ENCODE measurements at regions not wholly inside any gene's neighbourhood (a gene's known extent, or its start where the extent isn't known, plus 50 kb on each side); places are given as distances from the start of the nearest gene placed in this dataset.

GRCh38 chr5:133895979-133896845 lies 72.2 kb downstream of the C5orf15 start:
- Histone ChIP-seq H2AFZ (ENCODE audit: low read depth, low read length) (no peak overlapping the region), H3K27me3 (ENCODE audit: insufficient read depth, low read depth, low read length) (no peaks in the 10 kb centered on the region), H3K9me3 (ENCODE audit: low read length) (no peaks in the 10 kb centered on the region), H3K4me3 (ENCODE audit: low read length) (no peak overlapping the region), H3K9ac (ENCODE audit: low read length) (no peak overlapping the region), H3K79me2 (replicated peaks; ENCODE audit: insufficient read depth, low read length) (no peaks in the 10 kb centered on the region), H3F3A (ENCODE audit: insufficient read depth, low read length, poor library complexity, severe bottlenecking) (no peaks in the 10 kb centered on the region), H4K20me1 (ENCODE audit: insufficient read depth) (no peaks in the 10 kb centered on the region), H3K9me2 (ENCODE audit: insufficient read depth, low read length) (no peaks in the 10 kb centered on the region), H3K4me2 (ENCODE audit: low read length) (no peak overlapping the region), H3K36me3 (ENCODE audit: insufficient read depth, low read length) (no peaks in the 10 kb centered on the region), H3K27ac (ENCODE audit: low read length) (no peak overlapping the region)
- TF ChIP-seq, protein P1, sequence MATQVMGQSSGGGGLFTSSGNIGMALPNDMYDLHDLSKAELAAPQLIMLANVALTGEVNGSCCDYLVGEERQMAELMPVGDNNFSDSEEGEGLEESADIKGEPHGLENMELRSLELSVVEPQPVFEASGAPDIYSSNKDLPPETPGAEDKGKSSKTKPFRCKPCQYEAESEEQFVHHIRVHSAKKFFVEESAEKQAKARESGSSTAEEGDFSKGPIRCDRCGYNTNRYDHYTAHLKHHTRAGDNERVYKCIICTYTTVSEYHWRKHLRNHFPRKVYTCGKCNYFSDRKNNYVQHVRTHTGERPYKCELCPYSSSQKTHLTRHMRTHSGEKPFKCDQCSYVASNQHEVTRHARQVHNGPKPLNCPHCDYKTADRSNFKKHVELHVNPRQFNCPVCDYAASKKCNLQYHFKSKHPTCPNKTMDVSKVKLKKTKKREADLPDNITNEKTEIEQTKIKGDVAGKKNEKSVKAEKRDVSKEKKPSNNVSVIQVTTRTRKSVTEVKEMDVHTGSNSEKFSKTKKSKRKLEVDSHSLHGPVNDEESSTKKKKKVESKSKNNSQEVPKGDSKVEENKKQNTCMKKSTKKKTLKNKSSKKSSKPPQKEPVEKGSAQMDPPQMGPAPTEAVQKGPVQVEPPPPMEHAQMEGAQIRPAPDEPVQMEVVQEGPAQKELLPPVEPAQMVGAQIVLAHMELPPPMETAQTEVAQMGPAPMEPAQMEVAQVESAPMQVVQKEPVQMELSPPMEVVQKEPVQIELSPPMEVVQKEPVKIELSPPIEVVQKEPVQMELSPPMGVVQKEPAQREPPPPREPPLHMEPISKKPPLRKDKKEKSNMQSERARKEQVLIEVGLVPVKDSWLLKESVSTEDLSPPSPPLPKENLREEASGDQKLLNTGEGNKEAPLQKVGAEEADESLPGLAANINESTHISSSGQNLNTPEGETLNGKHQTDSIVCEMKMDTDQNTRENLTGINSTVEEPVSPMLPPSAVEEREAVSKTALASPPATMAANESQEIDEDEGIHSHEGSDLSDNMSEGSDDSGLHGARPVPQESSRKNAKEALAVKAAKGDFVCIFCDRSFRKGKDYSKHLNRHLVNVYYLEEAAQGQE (IDR thresholded peaks at IDR 0.05; ENCODE audit: borderline replicate concordance) = no peak
- no peak for TF ChIP-seq CTCF (IDR thresholded peaks at IDR 0.05; ENCODE audit: poor library complexity, severe bottlenecking)
- TF ChIP-seq MXI1 (conservative IDR thresholded peaks at IDR 0.05; ENCODE audit: poor library complexity, severe bottlenecking) = no peak
- TF ChIP-seq EZH2 (IDR thresholded peaks at IDR 0.05; ENCODE audit: borderline replicate concordance, insufficient read depth, low read length, poor library complexity, severe bottlenecking) = no peak
- no peak for TF ChIP-seq RAD21 (conservative IDR thresholded peaks at IDR 0.05)
- no peak for TF ChIP-seq EP300 (conservative IDR thresholded peaks at IDR 0.05; ENCODE audit: poor library complexity, severe bottlenecking)
- no peak for TF ChIP-seq POLR2AphosphoS5 (IDR thresholded peaks at IDR 0.05)
- TF ChIP-seq SMC3 (conservative IDR thresholded peaks at IDR 0.05; ENCODE audit: poor library complexity) = no peak
- no peak for TF ChIP-seq TAF1 (IDR thresholded peaks at IDR 0.05; ENCODE audit: low read depth)

DNA sequence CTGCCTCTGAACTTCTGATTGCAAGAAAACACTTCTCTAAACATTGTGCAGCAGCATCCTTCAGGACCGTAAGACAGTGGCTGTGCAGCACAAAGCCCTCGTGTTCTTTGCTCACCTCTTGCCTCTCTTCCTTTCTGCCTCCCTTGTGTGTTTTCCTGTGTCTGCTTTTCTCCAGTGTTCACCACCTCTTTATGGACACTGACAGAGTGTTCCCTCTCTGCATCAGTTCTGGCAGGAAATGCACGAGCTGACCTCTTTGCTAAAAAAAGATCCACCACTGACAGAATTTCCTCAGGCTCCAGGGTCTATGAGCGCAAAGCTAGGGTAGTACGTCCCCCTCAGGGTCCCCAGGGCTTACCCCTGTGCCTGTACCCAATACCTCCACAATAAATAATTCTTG lies 74.3 kb downstream of the C5orf15 start:
- Histone ChIP-seq H3K9ac (ENCODE audit: low read length) (no peak overlapping the region), H3K79me2 (replicated peaks; ENCODE audit: insufficient read depth, low read length) (no peaks in the 10 kb centered on the region), H3K9me2 (ENCODE audit: insufficient read depth, low read length) (no peaks in the 10 kb centered on the region), H4K20me1 (ENCODE audit: insufficient read depth) (no peaks in the 10 kb centered on the region), H3K27me3 (ENCODE audit: insufficient read depth, low read depth, low read length) (no peaks in the 10 kb centered on the region), H3K4me2 (ENCODE audit: low read length) (no peak overlapping the region), H3K27ac (ENCODE audit: low read length) (no peak overlapping the region), H3K4me3 (ENCODE audit: low read length) (no peak overlapping the region), H3F3A (ENCODE audit: insufficient read depth, low read length, poor library complexity, severe bottlenecking) (no peaks in the 10 kb centered on the region), H3K9me3 (ENCODE audit: low read length) (no peaks in the 10 kb centered on the region), H2AFZ (ENCODE audit: low read depth, low read length) (no peak overlapping the region), H3K36me3 (ENCODE audit: insufficient read depth, low read length) (no peaks in the 10 kb centered on the region)
- TF ChIP-seq MXI1 (conservative IDR thresholded peaks at IDR 0.05; ENCODE audit: poor library complexity, severe bottlenecking) = no peak
- no peak for TF ChIP-seq RAD21 (conservative IDR thresholded peaks at IDR 0.05)
- TF ChIP-seq EP300 (conservative IDR thresholded peaks at IDR 0.05; ENCODE audit: poor library complexity, severe bottlenecking) = no peak
- TF ChIP-seq, protein P1 (IDR thresholded peaks at IDR 0.05; ENCODE audit: borderline replicate concordance) = no peak
- TF ChIP-seq POLR2AphosphoS5 (IDR thresholded peaks at IDR 0.05) = no peak
- TF ChIP-seq SMC3 (conservative IDR thresholded peaks at IDR 0.05; ENCODE audit: poor library complexity) = no peak
- TF ChIP-seq CTCF (IDR thresholded peaks at IDR 0.05; ENCODE audit: poor library complexity, severe bottlenecking) = no peak
- TF ChIP-seq EZH2 (IDR thresholded peaks at IDR 0.05; ENCODE audit: borderline replicate concordance, insufficient read depth, low read length, poor library complexity, severe bottlenecking) = no peak

Data from neural cell (in vitro differentiated cells).